H1 (cell line): ENCODE measurements at regions not wholly inside any gene's neighbourhood (a gene's known extent, or its start where the extent isn't known, plus 50 kb on each side); places are given as distances from the start of the nearest gene placed in this dataset.

ENCODE experiments used
- BACH1 ChIP-seq: IDR thresholded peaks from 2 replicates; pipeline ENCODE4 v1.6.1; 2012; ENCODE audit warnings: low read length, improper control_type of control experiment
- BRCA1 ChIP-seq: IDR thresholded peaks from 2 replicates; pipeline ENCODE4 v1.6.1; 2012; ENCODE audit warnings: low read depth, low read length, improper control_type of control experiment
- CEBPB ChIP-seq: IDR thresholded peaks from 2 replicates; pipeline ENCODE4 v1.6.1; 2012; ENCODE audit warnings: low read depth, low read length
- CTCF ChIP-seq, 3 experiments: IDR thresholded peaks; 1 replicate in 2 of 3; 2 replicates in 1 of 3; pipeline versions ENCODE4 v1.5.1 to v1.6.1; 2011; ENCODE audit warnings: low read length in 3 of 3, mild to moderate bottlenecking in 3 of 3, inconsistent platforms in 2 of 3, low read depth in 1 of 3, moderate library complexity in 1 of 3; ENCODE audit not compliant: insufficient read depth in 1 of 3; ENCODE audit errors: control extremely low read depth in 1 of 3
- EZH2 ChIP-seq: fragments of 200-600 bp; sonication (generic); IDR thresholded peaks from 2 replicates; pipeline ENCODE4 v1.7.1; 2012; ENCODE audit warnings: low read depth, mild to moderate bottlenecking, moderate library complexity, low read length, inconsistent platforms; ENCODE audit not compliant: severe bottlenecking
- GABPA ChIP-seq: IDR thresholded peaks from 2 replicates; pipeline ENCODE4 v1.6.1; 2011; ENCODE audit warnings: mild to moderate bottlenecking, low read length, moderate library complexity, borderline replicate concordance; ENCODE audit not compliant: insufficient read depth
- KDM1A ChIP-seq: fragments of 200-600, 300-600 bp; sonication (generic); IDR thresholded peaks from 2 replicates; pipeline ENCODE4 v1.7.1; 2016; ENCODE audit warnings: mild to moderate bottlenecking, low read length, borderline replicate concordance
- POLR2AphosphoS5 ChIP-seq: IDR thresholded peaks from 2 replicates; pipeline ENCODE4 v1.6.1; 2011; ENCODE audit warnings: low read depth, low read length
- SIN3A ChIP-seq, 2 experiments: IDR thresholded peaks in 1 of 2; conservative IDR thresholded peaks in 1 of 2; 2 replicates each; pipeline ENCODE4 v1.6.1; 2011 to 2012; ENCODE audit warnings: low read length in 2 of 2, improper control_type of control experiment in 1 of 2, low read depth in 1 of 2, mild to moderate bottlenecking in 1 of 2
- TAF1 ChIP-seq: IDR thresholded peaks from 2 replicates; pipeline ENCODE4 v1.6.1; 2011; ENCODE audit warnings: mild to moderate bottlenecking, low read depth, low read length
- USF2 ChIP-seq: IDR thresholded peaks from 2 replicates; pipeline ENCODE4 v1.6.1; 2011; ENCODE audit warnings: low read length, improper control_type of control experiment
- ZNF274 ChIP-seq: IDR thresholded peaks from 2 replicates; pipeline ENCODE4 v1.7.0; 2012; ENCODE audit warnings: low read length, borderline replicate concordance; ENCODE audit errors: extremely low read depth

- TF ChIP-seq CEBPB, result no peak
- no peak for TF ChIP-seq TAF1
- no peak for TF ChIP-seq CTCF (IDR thresholded peaks at IDR 0.05; ENCODE audit: control extremely low read depth in 1 of 3, insufficient read depth in 1 of 3, low read depth in 1 of 3, low read length in 3 of 3)
- no peak for TF ChIP-seq GABPA
- no peak for TF ChIP-seq BRCA1
- TF ChIP-seq ZNF274, result no peak
- no peak for TF ChIP-seq USF2
- no peak for TF ChIP-seq SIN3A (conservative IDR thresholded peaks at IDR 0.05 in 1 of 2, IDR thresholded peaks at IDR 0.05 in 1 of 2; ENCODE audit: low read depth in 1 of 2, low read length in 2 of 2)
- TF ChIP-seq KDM1A, result no peak
- no peak for TF ChIP-seq BACH1
- no peak for TF ChIP-seq EZH2
- TF ChIP-seq POLR2AphosphoS5, result no peak
These were observed 121.4 kb upstream of the COL3A1 start for GRCh38 chr2:188852772-188853171.
